ENCODE measurements at regions not wholly inside any gene's neighbourhood (a gene's known extent, or its start where the extent isn't known, plus 50 kb on each side); places are given as distances from the start of the nearest gene placed in this dataset.

DNA sequence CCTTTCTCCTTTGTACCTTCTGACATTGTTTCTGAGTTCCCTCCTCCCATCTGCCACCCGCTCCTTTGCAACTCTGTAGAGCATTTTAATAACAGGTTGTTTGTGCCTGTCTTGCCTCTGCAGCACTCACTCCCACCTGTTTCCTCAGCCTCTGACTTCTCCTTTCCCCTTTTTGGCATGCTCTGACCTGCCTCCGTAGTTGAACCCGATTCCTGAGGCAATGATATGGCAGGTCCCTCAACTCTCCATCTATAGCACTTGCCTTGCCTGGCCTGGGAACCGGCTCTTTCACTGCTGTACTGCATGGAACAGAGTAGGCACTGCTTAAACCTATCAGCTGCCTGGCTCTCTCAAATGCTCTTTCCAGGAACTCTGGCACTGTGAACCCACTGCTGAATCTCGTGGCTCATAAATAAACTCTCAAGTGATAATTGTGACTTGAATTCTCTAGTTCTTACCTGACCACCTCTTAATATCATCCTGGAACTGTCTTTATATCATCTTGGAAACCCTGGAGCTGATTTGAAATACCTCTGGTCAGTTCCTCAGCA lies 50.3 kb downstream of the UTRN start:
- DNase-seq, result no peak

DNA sequence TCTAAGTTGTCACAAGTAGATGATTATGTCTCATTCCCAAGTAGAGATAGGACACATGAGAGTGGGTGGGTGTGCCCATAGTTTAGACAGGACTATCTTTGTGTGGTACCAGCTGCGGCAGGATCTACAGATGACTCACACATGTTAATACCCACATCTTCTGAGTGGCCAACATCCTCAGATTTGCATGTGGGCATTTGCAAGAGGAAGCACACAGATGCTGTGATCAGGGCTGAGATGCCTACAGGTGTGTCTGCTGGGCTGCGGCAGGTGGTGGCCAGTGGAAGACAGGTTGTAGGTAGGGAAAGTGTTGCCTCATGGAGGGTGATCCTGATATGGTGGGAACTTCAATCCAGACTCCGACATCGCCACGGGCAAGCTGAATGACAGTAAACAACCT lies 50.8 kb downstream of the UTRN start:
- DNase-seq, result no peak

DNA sequence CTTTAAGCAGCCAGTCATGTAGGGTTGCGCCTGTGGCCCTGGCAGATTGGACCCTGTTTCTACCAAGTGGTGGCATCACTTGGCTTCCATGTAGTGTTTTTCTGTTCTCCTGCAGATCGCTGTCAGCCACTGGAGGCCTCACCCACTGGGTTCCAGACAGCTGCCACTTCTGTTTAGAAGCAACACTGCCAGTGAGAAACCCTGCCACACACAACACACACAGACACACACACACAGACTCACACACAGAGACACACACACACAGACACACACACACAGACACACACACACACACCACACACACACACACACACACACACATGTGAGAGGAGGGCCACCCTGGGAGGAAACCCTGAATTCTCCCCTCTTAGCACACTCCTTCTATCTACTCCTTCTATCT lies 51.8 kb downstream of the UTRN start:
- no peak for DNase-seq

DNA sequence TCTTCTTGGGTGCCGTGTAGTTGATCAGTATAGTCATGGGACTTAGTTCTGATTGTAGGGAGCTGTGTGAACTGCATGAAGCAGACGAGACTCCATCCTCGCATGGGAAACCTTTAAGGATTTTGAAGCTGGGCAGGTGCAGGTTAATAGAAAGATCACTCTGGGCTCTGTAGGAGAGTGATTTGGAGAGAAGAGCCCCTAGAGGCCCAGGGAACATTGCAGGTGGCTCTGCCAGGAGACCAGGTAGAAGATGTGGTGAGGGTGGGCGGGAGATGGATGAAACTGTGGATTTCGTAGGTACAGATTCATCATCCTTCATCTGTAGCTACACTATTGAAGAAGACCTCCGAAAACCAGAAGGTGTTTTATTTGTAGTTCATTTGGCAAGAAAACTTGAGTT lies 53.3 kb downstream of the UTRN start:
- DNase-seq, result no peak

DNA sequence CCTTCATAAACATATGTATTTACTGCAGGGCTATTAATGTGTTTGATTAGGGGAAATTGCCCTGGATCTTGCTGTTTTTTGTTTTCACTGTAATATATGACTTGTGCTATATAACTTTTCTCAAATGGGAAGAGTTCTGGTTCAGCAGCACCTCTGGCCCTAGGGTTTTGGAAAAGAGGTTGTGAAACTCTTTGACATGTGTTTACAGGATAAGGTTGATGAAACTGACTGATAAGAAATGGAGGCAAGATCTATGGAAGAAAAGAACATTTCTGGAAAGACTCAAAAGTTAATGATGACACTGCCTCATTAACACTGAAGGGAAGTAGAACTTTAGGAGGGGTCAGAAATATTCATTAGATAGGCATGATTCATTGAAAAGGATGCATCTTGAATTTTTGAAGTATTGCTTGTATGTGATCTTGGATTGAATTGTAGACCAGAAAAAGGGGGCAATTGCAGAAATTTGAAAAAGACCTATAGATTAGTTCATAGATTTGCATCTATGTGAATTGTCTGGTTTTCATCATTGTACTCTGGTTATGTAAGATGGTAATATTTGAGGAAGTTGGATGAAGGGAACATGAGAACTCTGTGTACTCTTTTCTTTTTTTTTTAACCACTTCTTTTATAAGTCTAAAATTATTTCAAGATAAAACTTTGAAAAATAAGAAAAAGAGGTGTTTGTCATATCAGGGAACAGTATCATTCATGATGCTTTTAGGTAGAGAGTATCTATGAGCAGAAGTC lies 54.0 kb downstream of the UTRN start:
- peak; percentile 75 to 81 for DNase-seq

DNA sequence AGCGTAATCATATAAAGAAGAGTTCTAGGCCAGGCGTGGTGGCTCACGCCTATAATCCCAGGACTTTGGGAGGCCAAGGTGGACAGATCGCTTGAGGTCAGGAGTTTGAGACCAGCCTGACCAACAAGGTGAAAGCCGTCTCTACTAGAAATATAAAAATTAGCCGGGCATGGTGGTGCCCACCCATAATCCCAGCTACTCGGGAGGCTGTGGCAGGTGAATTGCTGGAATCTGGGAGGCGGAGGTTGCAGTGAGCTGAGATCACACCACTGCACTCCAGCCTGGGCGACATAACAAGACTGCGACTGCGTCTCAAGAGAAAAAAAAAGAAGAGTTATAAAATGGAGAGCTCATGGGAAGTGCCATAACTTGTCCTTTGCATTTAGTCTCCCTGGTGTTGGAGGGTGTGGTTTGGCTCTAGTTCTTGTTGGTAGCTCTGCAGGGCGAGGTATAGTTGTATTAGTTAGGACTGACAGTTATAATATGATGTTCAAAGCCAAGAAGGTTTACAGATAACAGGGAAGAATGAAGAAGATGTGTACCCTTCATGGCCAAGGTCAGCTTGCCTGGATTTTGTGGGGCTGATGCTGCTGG lies 54.8 kb downstream of the UTRN start:
- no peak for DNase-seq

DNA sequence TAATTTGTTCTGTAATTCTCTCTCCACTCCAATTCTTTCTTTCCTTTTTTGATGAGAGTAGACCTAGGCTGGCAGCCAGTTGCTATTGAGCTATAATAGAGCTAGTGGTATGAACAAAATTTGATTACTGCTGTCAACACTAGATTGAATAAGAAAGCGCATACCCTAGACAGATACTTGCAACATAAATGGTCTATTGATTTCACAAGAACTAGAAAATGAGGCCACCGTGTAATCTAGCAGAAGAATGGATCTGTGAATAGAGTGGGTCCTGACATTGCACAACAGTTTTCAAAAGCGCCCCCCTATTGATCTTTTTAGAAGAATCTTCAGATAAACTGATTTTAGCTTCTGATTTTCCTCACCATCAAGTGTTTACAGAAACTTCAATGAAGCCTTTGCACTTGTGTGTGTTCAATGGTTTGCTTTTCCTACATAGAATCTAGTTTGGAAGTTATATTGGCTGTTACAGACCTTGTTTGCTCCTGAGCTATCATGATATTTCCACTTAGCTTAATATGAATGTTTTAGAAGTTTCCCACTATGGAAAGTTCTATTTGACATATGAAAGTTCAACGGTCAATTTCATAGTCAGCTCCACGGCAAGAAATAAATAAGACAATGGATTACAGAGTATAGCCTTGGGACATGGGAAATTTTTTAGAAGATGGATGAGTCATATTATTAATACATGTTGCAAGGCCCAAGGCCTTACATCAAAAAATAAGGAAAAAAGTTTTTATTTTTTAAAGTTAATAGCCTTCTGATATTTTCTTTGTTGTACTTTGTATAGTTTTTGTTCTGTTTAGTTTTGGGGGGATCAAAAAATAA lies 55.6 kb downstream of the UTRN start:
- no peak for DNase-seq

DNA sequence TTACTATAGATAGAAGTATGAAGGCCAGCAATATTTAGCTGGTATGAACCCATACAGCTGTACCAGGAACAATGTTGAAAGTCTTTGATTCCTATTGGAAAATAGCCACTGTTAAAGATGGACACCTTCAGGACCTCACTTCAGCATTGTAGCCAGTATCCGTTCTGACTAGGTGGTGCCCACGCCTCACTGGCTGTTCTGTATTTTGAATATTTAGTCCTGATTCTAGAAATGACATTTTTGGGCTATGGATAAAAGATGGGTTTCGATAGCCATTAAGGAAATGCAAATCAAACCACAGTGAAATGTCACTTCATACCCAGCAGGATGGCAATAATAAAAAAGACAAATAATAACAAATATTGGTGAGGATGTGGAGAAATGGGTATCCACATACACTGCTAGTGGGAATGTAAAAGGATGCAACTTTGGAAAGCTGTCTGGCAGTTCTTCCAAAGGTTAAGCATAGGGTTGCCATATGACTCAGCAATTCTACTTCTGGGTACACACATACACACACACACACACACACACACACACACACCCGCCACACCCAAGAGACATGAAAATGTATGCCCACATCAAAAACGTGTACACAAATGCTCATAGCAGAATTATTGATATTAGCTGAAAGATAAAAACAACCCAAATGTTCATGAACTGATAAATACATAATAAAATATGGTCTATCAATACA lies 56.8 kb downstream of the UTRN start:
- no peak for DNase-seq

DNA sequence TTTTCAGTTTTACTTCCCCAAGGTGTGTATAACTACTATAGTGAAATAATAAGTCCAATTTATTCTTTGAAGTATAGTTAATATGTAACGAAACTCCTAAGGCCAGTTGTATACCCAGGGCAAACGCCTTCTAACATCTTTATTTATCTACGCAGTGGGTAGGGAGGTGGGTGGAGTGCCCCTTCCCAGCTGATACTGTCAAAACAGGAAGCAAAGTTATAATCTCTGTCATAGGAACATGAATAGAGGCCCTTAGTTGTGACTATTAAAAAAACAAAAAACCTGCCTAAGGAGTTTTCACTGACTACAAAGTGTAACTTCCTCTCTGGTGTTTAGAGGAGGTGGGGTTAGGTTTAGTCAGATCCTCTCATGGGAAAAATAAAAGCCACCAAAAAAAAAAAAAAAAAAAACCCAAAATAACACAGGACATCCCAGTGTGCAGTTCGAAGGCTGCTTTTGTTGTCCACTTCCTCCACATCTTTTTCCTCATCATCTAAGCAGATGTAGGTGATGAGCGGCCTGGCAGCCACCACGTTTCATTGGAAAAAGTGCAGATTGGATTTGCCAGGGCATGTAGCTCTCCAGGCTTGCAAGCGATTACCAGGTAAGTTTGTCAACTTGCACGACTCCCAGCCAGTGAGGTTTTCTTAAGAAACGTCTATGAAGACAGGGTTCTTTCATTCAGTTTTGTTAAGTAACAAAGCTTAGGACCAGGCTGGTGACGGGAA lies 58.7 kb downstream of the UTRN start:
- peak; percentile 41 to 55 for DNase-seq

DNA sequence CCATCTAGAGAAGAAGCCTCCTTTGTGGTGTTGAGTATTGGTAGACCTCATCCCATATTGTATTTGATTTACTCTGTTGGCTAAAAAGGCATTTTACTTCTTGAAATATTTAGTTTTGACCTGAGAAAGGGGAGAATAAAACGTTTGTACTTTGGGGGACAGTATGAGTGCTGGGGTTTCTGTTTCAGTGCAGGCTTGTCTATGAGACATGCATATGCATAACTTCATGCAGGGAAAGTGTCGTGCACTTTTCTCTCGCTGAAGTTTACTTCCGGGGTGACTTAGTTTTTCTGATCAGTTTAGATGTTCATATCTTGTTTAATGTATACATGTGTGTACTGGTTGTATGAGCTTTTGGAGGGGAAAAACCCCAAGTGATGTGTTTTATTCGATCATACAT lies 59.5 kb downstream of the UTRN start:
- DNase-seq, result no peak

DNA sequence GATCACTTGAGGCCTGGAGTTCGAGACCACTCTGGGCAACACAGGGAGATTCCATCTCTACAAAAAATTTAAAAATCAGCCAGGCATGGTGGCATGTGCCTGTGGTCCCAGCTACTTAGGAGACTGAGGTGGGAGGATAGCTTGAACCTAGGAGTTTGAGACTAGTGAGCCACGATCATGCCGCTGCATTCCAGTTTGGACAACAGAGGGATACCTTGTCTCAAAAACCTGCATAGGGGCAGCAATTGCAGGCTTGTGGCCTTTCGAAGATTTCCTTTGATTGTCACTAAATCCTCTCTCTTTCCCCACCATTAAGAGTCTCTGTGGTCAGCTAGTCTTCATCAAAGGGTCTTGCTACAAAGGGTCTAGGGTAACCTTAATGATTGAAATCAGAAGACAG lies 60.3 kb downstream of the UTRN start:
- no peak for DNase-seq

DNA sequence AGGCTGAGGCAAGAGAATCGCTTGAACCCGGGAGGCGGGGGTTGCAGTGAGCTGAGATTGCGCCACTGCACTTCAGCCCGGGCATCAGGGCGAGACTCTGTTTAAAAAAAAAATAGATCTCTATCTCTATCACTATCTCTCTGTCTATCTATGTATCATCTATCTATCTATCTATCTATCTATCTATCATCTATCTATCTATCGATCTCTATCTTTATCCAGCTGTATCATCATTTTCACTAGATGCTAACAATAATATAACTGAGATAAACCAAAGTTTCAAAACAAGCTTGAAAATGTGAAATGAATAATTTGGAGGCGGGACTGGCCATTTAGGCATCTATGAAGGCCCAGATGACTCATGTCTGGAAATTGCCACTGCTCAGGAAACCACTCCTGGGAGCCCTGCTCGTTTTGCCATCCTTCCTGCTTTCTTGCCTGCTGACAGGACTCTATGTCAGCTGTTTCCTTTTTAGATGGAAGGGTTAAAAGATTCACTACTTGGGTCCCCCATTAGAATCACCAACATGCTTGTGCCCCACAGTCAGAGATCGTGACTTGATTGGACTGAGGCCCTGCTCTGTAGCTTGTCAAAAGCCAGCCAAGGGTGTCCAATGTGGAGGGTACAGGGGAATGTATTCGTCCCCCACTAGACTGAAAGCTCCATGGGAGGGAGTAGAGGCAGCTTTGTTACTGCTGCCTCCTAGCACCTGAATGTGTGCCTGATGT lies 61.7 kb downstream of the UTRN start:
- no peak for DNase-seq

DNA sequence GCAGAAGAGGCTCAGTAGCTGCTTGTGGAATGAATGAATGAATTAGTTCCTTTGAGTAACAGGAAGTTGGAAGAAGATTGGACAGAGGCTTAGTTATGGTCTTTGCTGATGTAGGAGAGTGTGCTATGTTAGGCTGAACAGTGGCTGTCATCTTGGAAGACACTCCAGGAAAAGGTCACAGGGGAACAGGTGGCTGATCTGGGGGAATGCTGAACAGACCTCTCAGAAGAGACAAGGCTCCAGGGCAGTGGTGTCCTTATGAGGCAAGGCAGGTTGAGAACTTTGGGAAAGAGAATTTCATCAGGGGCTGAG lies 62.3 kb downstream of the UTRN start:
- no peak for DNase-seq

DNA sequence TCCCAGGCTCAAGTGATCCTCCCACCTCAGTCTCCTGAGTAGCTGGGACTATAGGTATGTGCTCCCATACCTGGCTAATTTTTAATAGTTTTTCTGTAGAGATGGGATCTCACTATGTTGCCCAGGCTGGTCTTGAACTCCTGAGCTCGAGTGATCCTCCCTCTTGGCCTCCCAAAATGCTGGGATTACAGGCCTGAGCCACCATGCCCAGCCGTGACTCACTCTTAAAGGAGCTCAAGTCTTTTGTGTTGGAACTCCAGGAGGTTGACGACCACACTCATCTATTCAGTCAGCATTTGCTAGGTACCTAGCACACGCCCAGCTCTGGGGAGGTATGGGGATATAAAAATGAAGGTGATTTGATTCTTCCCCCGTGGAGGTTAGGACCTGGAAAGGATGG lies 62.8 kb downstream of the UTRN start:
- DNase-seq, result no peak

DNA sequence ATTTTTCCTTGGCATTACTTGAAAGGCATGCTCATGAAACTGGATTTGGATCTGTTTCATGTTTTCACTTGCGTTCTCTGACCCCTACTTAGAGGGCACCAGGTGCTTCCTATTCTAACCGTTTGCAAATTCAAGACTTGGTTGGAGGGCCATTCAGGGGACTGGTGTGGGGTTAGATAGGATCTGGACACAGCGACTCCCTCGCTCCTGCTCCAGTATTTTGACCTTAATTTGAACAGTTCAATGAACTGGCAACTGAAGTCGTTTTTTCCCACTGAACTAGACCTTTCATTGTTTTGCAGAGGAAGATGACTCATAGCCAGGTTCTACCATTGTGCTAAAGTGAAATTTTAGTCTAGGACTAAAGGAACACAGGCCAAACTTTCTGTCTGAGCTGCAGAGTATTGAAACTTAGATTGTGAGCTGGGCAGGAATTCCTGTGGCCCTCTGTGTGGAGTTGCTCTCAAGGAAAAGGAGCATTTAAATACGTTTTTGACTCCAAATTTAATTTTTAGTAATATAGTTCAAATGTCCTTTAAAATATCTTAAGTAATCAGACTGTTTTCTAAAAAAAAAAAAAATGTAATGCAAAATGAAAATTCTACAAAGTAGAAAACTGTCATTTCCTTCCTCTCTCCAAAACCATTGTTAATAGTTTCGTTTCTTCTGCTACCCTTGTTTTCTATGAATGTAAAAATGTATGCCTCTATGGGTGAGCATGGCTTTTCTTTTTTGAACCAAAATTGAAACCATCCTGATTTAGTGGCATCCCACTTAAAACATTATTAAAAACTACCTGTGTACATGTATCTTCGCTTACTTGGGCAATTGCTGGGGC lies 64.8 kb downstream of the UTRN start:
- DNase-seq, result peak; percentile 39 to 49

DNA sequence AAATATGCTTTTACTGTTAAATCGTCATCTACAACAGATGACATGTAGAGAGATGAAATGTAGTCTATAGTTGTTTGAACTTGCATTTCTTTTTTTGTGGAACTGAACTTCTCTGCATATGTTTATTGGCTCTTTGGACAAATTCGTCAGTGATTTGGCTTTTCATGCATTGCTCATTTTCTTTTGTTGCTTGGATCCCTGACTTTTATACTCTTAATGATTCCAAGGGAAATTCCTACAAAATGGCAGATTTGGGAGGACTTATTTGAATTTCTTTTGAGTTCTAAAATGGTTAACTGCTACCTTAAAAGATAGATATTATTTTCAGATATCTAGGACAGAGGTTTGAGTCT lies 65.4 kb downstream of the UTRN start:
- DNase-seq, result no peak

DNA sequence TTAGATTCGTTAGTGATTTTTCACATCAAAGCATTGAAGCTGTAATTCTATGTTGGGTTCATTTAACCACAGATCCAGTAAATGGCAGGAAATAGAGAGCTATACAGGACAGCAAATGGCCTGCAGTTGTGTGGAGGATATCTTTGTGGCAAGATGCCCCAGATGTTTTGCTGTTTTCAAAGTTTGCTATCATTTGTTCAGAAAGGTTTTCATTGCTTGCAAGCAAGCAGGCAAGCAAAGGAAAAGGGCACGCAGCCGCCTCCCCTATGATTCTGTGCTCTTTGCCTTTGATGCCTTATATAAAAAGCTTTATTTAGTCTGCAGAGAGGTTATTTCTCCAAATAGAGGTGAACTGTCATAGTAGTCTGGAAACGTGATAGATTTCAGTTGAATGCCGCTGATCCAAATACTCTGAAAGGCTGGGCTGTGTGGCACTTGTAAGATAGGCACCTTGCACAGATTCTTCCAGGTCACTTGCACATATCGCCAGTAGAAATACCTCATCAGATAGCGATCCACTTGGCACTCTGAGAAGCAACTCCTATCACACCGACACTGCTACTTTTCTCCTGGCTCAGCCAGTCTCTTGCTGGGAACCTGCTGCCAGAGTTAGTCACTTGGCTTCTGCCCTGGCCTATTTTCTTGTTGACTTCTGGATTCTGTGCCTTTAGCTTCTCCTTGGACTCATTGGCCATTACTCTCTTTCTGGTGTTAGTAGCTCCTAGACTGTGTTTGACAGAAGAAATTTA lies 66.4 kb downstream of the UTRN start:
- DNase-seq, result no peak

DNA sequence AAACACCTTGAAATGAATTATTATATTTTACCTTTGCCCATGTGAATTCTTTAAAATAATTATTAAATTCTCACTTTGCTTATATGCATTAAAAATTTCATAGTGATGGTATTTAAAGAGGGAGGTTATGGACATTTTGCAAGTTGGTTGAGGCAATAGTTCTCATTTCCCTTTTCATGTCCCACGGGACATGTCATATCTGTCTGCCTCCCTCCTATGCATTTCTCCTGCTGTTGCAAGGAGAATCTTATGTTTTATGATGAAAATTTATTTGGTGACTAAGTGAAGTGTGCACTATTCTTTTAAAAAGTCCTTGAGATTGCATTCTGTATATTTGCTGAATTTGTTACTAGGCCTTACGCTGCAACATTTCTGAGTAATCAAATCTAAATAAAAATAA lies 67.2 kb downstream of the UTRN start:
- DNase-seq, result peak; percentile 40 to 64

DNA sequence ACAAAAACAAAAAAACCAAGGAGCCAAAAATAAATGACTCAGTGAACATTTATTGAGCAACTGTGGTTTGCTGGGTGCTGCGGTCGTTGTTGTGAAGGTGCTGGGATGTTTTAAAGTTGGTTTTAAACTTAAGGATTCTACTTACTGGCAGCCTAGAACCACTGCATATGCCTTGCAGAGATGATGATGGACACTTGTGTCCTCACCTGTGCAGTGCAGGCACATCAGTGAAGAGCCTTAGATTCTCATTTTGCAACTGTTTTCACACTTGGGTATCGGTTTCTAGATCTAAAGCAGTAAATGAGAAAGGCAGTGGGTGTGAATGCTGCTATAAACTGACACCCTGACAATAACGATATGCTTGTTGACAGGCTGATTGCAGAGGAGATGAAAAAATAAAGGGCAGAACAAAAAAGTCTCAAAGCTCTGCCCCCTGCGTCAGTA lies 68.8 kb downstream of the UTRN start:
- no peak for DNase-seq

DNA sequence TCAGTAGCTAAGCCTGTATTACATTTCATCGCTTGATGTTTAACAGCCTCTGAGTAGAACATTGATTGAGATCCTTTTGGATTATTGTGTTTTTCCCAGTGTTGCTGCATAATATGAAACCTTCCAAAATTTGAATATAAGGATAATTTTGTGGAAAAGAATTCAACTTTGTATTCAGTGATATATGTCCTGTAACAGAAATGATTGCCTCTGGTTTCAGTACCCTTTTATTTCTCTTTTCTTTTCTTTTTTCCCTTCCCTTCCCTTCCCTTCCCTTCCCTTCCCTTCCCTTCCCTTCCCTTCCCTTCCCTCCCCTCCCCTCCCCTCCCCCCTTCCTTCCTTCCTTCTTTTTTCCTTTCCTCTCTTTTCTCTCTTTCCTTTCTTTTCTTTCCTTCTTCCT lies 74.6 kb downstream of the UTRN start:
- DNase-seq, result no peak

Measured in AML-193 (cell line).